ENCODE measurements at regions not wholly inside any gene's neighbourhood (a gene's known extent, or its start where the extent isn't known, plus 50 kb on each side); places are given as distances from the start of the nearest gene placed in this dataset.

DNA sequence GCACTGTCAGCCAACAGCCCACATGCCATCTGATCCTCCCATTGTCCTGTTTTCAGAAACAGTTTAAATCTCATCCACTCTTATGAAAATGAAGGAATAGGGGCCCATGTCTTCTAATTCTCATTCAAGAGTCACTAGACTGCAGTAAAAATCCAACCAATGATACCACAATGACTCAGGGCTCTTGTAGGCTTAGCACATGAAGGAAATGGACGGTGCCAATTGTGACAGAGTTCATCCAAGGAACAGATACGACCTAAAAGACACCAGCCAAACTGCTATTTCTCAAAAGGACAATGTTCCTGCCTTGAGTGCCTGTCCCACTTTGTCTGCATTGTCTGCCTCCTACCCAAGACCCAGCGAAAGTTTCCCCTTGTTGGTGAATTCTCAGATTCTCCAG lies 204.8 kb upstream of the COX10 start:
- Histone ChIP-seq H3K27ac (ENCODE audit: low read depth, low read length) (no peak overlapping the region), H3K4me1 (replicated peaks in 1 of 4; ENCODE audit: control insufficient read depth in 3 of 4, insufficient read depth in 4 of 4, low read length in 3 of 4) (peaks cover 0 to 4% (median 0%) of the 10 kb centered on the region in 4 experiments; a peak in 2 of 7 replicates), H4K20me1 (replicated peaks in 1 of 2; ENCODE audit: control insufficient read depth in 1 of 2, insufficient read depth in 2 of 2, low read length in 2 of 2) (no peaks in the 10 kb centered on the region), H2BK12ac (ENCODE audit: low read depth, low read length) (no peak overlapping the region), H2BK15ac (ENCODE audit: low read length) (no peak overlapping the region), H3K4me2 (ENCODE audit: insufficient read depth in 1 of 2, low read depth in 2 of 2, low read length in 2 of 2) (no peak overlapping the region), H3K27me3 (replicated peaks in 1 of 4; ENCODE audit: control insufficient read depth in 3 of 4, extremely low read depth in 1 of 4, insufficient read depth in 3 of 4, low read length in 3 of 4) (no peaks in the 10 kb centered on the region), H2BK20ac (ENCODE audit: low read length) (no peak overlapping the region), H3K56ac (replicated peaks; ENCODE audit: insufficient read length, low read depth, low read length) (no peak overlapping the region), H2BK5ac (ENCODE audit: low read depth, low read length) (no peak overlapping the region), H3K9ac (replicated peaks in 1 of 4; ENCODE audit: extremely low read depth in 1 of 4, low read depth in 3 of 4, low read length in 3 of 4) (no peak overlapping the region), H2AK5ac (ENCODE audit: low read depth, low read length) (no peak overlapping the region), H4K8ac (ENCODE audit: extremely low read depth, insufficient read depth, low read length) (no peak overlapping the region), H3K79me2 (ENCODE audit: control insufficient read depth in 1 of 2, insufficient read depth in 2 of 2, low read length in 2 of 2) (no peaks in the 10 kb centered on the region), H3K14ac (ENCODE audit: insufficient read length) (no peak overlapping the region), H3K9me3 (ENCODE audit: insufficient read depth in 2 of 2, low read depth in 1 of 2, low read length in 1 of 2) (no peaks in the 10 kb centered on the region), H3K18ac (ENCODE audit: extremely low read depth, low read length) (no peak overlapping the region), H2AFZ (ENCODE audit: low read length) (peak overlapping the region; percentile 16; the same call in 1 of the 2 replicates), H3K79me1 (ENCODE audit: low read depth, low read length) (no peaks in the 10 kb centered on the region), H3K4me3 (ENCODE audit: extremely low read depth in 1 of 4, insufficient read depth in 2 of 4, low read depth in 3 of 4, low read length in 4 of 4) (no peak overlapping the region), H3K23me2 (ENCODE audit: low read depth, low read length) (no peaks in the 10 kb centered on the region), H2BK120ac (replicated peaks; ENCODE audit: low read depth, low read length) (no peak overlapping the region), H3K4ac (replicated peaks; ENCODE audit: insufficient read length, low read depth, low read length) (no peak overlapping the region), H3K23ac (ENCODE audit: insufficient read length) (no peak overlapping the region), H3K36me3 (ENCODE audit: control insufficient read depth in 2 of 4, insufficient read depth in 4 of 4, low read length in 3 of 4) (no peaks in the 10 kb centered on the region), H4K91ac (replicated peaks; ENCODE audit: insufficient read length, low read length) (no peak overlapping the region), H4K5ac (ENCODE audit: insufficient read length, low read depth, low read length) (no peak overlapping the region)
- DNase-seq (ENCODE audit: low read depth in 1 of 2, low spot score in 2 of 2): no peak
- no peak for FAIRE-seq
- 82% methylated on average over 3 of the region's 3 CpGs; no CpG with 5 or more reads in 1 of the 2 experiments for WGBS, 2 experiments (ENCODE audit: extremely low coverage in 1 of 2, insufficient coverage in 1 of 2, insufficient read length in 1 of 2, insufficient replicate concordance in 2 of 2, low coverage in 1 of 2, low lambda C conversion rate in 2 of 2, missing lambda C conversion rate in 1 of 2)
- ChIA-PET CTCF (ENCODE audit: partially characterized antibody) (no interaction called here), POLR2A (ENCODE audit: partially characterized antibody) (no interaction called here)
- TF ChIP-seq TAF1 (IDR thresholded peaks at IDR 0.05; ENCODE audit: low read depth, low read length) (no peak), BACH1 (IDR thresholded peaks at IDR 0.05; ENCODE audit: low read length) (no peak), POLR2AphosphoS5 (IDR thresholded peaks at IDR 0.05; ENCODE audit: low read depth, low read length) (no peak), KDM4A (IDR thresholded peaks at IDR 0.05; ENCODE audit: low read depth, low read length, severe bottlenecking) (no peak), CHD1 (IDR thresholded peaks at IDR 0.05; ENCODE audit: low read depth, low read length) (no peak), SP2 (IDR thresholded peaks at IDR 0.05; ENCODE audit: low read length) (no peak), EGR1 (IDR thresholded peaks at IDR 0.05; ENCODE audit: borderline replicate concordance, low read depth, low read length) (no peak), ZNF274 (IDR thresholded peaks at IDR 0.05; ENCODE audit: borderline replicate concordance, extremely low read depth, low read length) (no peak), SP1 (IDR thresholded peaks at IDR 0.05; ENCODE audit: low read depth, low read length) (no peak), BRCA1 (IDR thresholded peaks at IDR 0.05; ENCODE audit: low read depth, low read length) (no peak)
- TF ChIP-seq, protein P1, sequence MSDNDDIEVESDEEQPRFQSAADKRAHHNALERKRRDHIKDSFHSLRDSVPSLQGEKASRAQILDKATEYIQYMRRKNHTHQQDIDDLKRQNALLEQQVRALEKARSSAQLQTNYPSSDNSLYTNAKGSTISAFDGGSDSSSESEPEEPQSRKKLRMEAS (IDR thresholded peaks at IDR 0.05): no peak

Measured in H1 (cell line).